ENCODE measurements at regions not wholly inside any gene's neighbourhood (a gene's known extent, or its start where the extent isn't known, plus 50 kb on each side); places are given as distances from the start of the nearest gene placed in this dataset.

DNA sequence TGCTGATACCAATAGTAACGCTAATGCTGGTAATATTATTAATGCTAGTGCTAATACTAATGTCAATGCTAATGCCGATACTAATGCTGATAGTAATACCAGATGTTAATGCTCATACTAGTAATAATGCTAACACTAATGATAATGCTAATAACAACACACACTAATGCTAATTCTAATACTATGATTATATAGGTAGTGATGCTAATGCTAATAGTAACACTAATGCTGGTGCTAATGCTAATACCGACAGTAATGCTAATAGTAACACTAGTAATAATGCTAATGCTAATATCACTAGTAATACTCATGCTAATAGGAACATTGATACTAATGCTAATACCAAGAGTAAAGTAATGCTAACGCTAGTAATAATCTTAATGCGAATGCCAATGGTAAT is 406.4 kb upstream of the RNF32 start:
- TF ChIP-seq CTCF (IDR thresholded peaks at IDR 0.05) = no peak
- no peak for TF ChIP-seq POLR2A (IDR thresholded peaks at IDR 0.05)
- TF ChIP-seq POLR2AphosphoS5 (IDR thresholded peaks at IDR 0.05) = no peak

Data from breast epithelium (tissue), 3 donors.